ENCODE measurements at regions not wholly inside any gene's neighbourhood (a gene's known extent, or its start where the extent isn't known, plus 50 kb on each side); places are given as distances from the start of the nearest gene placed in this dataset.

DNA sequence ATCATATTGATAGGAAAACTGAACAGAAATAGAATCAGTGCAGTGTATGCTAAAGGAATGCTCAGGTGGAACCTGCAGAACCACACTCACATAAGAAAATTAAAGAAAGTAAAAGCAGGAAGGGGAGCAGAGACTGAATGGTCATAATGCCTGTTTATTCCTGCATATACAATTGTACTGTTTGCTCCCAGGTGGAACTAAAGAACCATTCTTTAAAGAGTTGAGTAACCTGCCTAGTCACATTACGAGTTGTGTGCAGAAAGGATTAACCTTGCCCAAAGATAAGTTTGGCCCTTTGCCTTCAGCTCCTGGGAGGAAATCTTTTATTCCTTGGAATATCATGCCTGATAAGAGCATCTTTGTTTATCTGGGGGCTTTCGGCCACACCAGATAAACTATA is 434.7 kb downstream of the KIF2B start:
- TF ChIP-seq, protein P1, sequence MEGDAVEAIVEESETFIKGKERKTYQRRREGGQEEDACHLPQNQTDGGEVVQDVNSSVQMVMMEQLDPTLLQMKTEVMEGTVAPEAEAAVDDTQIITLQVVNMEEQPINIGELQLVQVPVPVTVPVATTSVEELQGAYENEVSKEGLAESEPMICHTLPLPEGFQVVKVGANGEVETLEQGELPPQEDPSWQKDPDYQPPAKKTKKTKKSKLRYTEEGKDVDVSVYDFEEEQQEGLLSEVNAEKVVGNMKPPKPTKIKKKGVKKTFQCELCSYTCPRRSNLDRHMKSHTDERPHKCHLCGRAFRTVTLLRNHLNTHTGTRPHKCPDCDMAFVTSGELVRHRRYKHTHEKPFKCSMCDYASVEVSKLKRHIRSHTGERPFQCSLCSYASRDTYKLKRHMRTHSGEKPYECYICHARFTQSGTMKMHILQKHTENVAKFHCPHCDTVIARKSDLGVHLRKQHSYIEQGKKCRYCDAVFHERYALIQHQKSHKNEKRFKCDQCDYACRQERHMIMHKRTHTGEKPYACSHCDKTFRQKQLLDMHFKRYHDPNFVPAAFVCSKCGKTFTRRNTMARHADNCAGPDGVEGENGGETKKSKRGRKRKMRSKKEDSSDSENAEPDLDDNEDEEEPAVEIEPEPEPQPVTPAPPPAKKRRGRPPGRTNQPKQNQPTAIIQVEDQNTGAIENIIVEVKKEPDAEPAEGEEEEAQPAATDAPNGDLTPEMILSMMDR (conservative IDR thresholded peaks at IDR 0.05; ENCODE audit: low read length), result no peak
- no peak overlapping the region for H3K4me3 ChIP-seq (ENCODE audit: low read length)
- DNase-seq (ENCODE audit: low read depth), result no peak

DNA sequence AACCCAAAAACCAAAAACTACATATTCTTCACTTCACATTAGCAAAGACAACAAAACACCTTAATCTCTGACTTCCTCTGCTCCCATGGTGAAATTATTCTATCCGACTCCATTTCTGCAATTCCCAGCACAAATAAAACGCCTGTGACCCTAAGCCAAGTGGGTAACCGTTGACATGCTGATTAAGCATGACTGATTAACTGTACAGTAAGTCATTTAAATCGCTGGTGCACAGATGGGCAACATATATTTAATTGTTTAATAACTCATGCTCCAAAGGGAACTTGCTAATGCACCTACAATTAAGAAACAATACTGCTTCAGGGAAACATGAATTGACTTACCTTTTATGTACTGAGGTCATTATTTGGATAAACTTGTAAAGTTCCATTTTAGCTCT is 436.7 kb downstream of the KIF2B start:
- TF ChIP-seq, protein P1 (conservative IDR thresholded peaks at IDR 0.05; ENCODE audit: low read length), result no peak
- no peak overlapping the region for H3K4me3 ChIP-seq (ENCODE audit: low read length)
- DNase-seq (ENCODE audit: low read depth), result no peak

DNA sequence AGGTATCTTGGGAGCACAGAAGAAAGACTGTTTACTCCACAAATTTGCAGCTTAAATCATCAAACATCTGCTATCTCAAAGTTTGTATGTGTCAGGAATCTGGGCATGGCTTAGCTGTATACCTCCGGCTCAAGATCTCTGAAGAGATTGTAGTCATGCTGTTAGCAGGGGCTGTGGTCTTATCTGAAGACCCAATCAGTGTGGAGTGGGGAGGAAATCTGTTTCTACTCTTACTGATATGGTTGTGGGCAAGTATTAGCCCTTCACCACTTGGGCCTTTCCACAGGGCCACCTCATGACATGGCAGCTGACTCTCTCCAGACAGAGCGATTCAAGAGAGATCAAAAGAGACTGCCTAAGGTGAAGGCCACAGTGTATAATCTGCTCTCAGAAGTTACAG is 438.7 kb downstream of the KIF2B start:
- DNase-seq (ENCODE audit: low read depth), result no peak
- H3K4me3 ChIP-seq (ENCODE audit: low read length), result no peak overlapping the region
- TF ChIP-seq, protein P1 (conservative IDR thresholded peaks at IDR 0.05; ENCODE audit: low read length), result no peak

DNA sequence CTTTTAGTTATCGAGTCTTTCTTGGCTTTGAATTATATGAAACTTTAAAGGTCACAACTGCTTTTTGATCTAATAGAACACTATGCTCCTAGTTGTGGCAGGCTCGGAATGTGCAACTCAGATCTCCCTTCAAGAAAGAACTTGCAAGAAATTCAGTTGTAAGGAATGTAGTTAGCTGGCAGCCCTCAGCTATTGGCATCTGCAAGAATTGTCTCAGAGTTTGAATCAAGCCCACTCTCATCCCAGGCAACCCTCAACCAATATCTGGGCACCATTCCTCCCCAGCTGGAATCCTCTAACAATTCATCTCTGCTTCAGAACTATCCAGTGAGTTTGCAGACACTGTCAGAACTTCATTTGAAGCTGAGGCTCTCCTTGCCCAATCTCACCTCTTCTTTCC is 447.2 kb downstream of the KIF2B start:
- TF ChIP-seq, protein P1 (conservative IDR thresholded peaks at IDR 0.05; ENCODE audit: low read length), result no peak
- no peak for DNase-seq (ENCODE audit: low read depth)
- no peak overlapping the region for H3K4me3 ChIP-seq (ENCODE audit: low read length)

DNA sequence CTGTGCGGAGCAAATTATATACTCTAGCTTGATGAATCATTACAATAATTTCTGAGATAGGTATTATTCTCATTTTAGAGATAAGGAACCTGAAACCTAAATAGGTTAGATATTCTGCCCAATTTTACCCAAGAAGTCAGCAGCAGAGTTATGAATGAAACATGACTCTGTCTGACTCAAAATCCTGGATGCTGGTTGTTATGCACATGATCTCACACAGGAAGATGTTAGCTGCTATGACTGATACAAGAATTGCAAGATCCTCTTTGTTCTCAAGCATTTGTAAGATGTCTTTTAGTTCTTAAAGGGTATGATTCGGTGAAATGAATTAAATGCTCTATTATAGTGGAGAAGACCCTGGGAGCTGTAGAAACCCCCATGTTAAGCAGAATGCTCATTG is 447.8 kb downstream of the KIF2B start:
- DNase-seq (ENCODE audit: low read depth), result no peak
- no peak overlapping the region for H3K4me3 ChIP-seq (ENCODE audit: low read length)
- TF ChIP-seq, protein P1 (conservative IDR thresholded peaks at IDR 0.05; ENCODE audit: low read length), result no peak

DNA sequence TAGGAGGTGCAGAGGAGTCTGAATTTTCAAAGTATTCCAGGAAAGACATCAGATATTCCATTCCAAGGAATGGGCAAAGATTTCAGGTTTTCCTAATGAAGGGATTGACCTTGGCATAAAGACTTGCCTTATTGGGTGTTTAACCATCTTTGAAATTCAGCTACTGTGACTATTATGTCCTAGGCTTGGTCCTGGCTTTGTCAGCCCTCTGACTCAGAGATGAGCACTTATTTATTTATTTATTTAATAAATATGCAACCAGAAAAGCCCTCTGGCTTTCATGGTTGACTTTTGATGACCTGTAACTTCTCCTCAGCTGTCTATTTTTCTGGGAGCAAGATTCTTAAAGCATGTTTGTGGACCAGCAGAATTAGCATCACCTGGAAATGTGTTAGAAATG is 455.1 kb downstream of the KIF2B start:
- H3K4me3 ChIP-seq (ENCODE audit: low read length), result no peak overlapping the region
- TF ChIP-seq, protein P1 (conservative IDR thresholded peaks at IDR 0.05; ENCODE audit: low read length), result no peak
- no peak for DNase-seq (ENCODE audit: low read depth)

DNA sequence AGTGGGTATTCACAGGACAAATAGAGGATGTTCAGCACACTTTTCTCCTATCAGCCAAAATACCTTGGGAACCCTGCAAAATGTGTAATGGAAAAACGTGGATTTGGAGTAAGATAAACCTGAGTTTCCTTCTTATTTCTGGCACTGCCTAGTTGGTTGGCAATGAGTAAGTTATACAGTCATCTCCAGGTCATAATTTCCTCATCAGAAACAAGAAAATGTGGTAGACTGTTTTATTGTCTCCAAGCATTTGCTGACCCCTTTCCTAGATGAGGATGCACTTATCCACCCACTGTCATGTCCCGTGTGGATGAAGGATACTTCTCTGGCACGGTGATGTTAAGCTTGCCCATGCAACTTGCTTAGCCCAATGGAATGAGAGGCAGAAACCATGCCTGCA is 458.0 kb downstream of the KIF2B start:
- TF ChIP-seq, protein P1 (conservative IDR thresholded peaks at IDR 0.05; ENCODE audit: low read length), result no peak
- no peak overlapping the region for H3K4me3 ChIP-seq (ENCODE audit: low read length)
- no peak for DNase-seq (ENCODE audit: low read depth)

All from AG10803 (cell line).